ENCODE measurements at regions not wholly inside any gene's neighbourhood (a gene's known extent, or its start where the extent isn't known, plus 50 kb on each side); places are given as distances from the start of the nearest gene placed in this dataset.
"Not testable (repeated sequence)": the region's sequence is repeated elsewhere in the genome, so short reads cannot be mapped to it uniquely, and the experiment has no call there.

DNA sequence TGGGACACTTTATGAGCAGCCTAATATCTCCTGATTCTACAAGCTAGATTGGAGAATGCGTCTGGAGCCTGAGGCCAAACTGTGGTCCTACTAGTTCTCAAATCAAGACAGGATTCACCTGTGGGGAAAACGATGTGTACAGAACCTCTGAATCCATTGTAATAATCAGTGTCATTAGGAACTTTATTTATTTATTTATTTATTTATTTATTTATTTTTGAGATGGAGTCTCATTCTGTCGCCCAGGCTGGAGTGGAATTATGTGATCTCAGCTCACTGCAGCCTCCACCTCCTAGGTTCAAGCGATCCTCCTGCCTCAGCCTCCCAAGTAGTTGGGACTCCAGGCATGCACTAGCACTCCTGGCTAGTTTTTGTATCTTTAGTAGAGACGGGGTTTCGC lies 52.6 kb upstream of the KIF26B start:
- H3K9ac ChIP-seq (ENCODE audit: low read depth in 1 of 2, low read length in 2 of 2); H3K36me3 ChIP-seq (ENCODE audit: control insufficient read depth in 1 of 2, insufficient read depth in 2 of 2, low read length in 2 of 2); H3K4me3 ChIP-seq (ENCODE audit: low read depth in 1 of 2, low read length in 2 of 2); H3K4me1 ChIP-seq (ENCODE audit: control insufficient read depth in 1 of 2, insufficient read depth in 2 of 2, low read length in 2 of 2); H3K27ac ChIP-seq (ENCODE audit: low read depth, low read length); H3K27me3 ChIP-seq (ENCODE audit: control insufficient read depth in 1 of 2, insufficient read depth in 2 of 2, low read length in 2 of 2); H3K9me3 ChIP-seq (ENCODE audit: control insufficient read depth in 1 of 2, low read length in 2 of 2): not testable (repeated sequence)

DNA sequence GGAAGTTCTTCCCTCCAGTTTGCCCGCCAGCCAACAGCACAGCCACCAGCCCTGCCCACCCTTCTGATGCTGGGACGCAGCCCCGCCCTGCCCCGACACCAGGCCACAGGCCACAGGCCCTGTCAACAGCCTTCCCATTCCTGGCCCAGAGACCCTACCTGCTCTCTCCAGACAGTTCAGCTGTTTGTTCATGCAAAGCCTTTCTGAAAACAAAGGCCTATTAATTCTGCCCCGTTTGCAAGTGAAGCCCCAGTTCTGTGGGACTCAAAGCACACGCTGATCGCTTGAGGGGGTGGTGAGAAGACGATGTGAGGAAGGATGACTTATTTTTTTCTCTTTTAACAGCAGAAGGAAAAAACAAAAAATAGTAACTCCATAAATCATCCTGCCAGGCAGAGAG lies 55.4 kb upstream of the KIF26B start:
- no peak overlapping the region for H3K9ac ChIP-seq (ENCODE audit: low read depth in 1 of 2, low read length in 2 of 2)
- no peaks in the 10 kb centered on the region for H3K9me3 ChIP-seq (ENCODE audit: control insufficient read depth in 1 of 2, low read length in 2 of 2)
- H3K36me3 ChIP-seq (ENCODE audit: control insufficient read depth in 1 of 2, insufficient read depth in 2 of 2, low read length in 2 of 2) = no peaks in the 10 kb centered on the region
- H3K4me3 ChIP-seq (ENCODE audit: low read depth in 1 of 2, low read length in 2 of 2) = no peak overlapping the region
- H3K27ac ChIP-seq (ENCODE audit: low read depth, low read length) = no peak overlapping the region
- H3K4me1 ChIP-seq (ENCODE audit: control insufficient read depth in 1 of 2, insufficient read depth in 2 of 2, low read length in 2 of 2) = no peaks in the 10 kb centered on the region
- H3K27me3 ChIP-seq (ENCODE audit: control insufficient read depth in 1 of 2, insufficient read depth in 2 of 2, low read length in 2 of 2) = no peaks in the 10 kb centered on the region

DNA sequence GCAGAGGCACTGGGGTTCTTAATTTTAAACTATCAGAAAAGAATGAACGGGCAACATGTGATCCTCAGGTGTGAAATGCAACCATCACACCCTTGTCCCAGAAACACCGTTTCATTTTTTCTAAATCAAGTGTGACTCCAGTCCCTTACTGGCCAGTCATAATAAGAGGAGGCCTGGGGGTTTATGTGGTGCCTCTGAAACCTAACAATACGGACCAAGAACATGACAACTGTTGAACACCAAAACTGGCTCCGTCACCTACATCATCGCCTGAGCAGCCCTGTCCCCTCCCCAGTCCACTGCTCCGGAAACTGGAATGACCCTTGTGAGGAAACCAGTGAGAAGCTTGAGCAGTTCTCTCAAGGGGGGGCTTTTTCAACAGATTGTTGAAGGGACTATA lies 55.9 kb upstream of the KIF26B start:
- H3K4me3 ChIP-seq (ENCODE audit: low read depth in 1 of 2, low read length in 2 of 2) = no peak overlapping the region
- no peaks in the 10 kb centered on the region for H3K9me3 ChIP-seq (ENCODE audit: control insufficient read depth in 1 of 2, low read length in 2 of 2)
- no peak overlapping the region for H3K27ac ChIP-seq (ENCODE audit: low read depth, low read length)
- no peaks in the 10 kb centered on the region for H3K27me3 ChIP-seq (ENCODE audit: control insufficient read depth in 1 of 2, insufficient read depth in 2 of 2, low read length in 2 of 2)
- no peak overlapping the region for H3K9ac ChIP-seq (ENCODE audit: low read depth in 1 of 2, low read length in 2 of 2)
- H3K4me1 ChIP-seq (ENCODE audit: control insufficient read depth in 1 of 2, insufficient read depth in 2 of 2, low read length in 2 of 2) = no peaks in the 10 kb centered on the region
- H3K36me3 ChIP-seq (ENCODE audit: control insufficient read depth in 1 of 2, insufficient read depth in 2 of 2, low read length in 2 of 2) = no peaks in the 10 kb centered on the region

DNA sequence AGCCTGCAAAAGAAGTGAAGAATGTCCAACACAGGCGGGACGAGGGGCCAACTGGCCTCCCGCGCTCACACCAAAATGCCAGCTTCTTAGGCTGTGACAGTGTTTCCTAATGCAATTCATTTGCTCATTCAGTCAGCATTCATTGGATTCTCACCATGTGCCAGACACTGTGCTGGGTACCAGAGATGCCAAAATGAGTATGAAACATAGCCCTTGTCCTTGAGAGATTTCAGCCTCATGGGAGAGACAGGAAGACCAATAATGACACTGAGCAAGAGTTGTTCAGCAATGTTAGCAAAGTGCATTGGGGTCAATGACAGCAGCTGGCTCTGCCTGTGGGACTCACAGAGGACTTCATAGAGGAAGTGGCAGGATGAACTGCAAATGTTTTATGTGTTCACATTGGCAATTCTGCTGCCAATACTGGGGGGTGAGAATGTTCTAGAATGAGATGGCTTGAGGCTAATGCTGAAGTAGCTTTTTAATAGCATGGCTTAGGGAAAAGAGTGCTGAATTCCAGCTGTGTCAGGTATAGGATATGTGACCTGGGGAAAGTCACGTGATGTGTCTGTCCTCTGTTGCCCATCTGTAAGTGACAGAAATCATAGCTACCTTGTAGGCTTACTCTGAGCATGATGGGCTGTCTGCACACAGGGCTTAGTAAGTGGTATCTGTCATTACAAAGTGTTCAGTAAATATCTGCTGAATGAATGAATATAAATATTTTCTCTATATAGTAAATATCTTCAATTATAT lies 58.3 kb upstream of the KIF26B start:
- Histone ChIP-seq H3K9me3 (ENCODE audit: control insufficient read depth in 1 of 2, low read length in 2 of 2) (no peaks in the 10 kb centered on the region), H3K4me3 (ENCODE audit: low read depth in 1 of 2, low read length in 2 of 2) (no peak overlapping the region), H3K4me1 (ENCODE audit: control insufficient read depth in 1 of 2, insufficient read depth in 2 of 2, low read length in 2 of 2) (no peaks in the 10 kb centered on the region), H3K27me3 (ENCODE audit: control insufficient read depth in 1 of 2, insufficient read depth in 2 of 2, low read length in 2 of 2) (no peaks in the 10 kb centered on the region), H3K27ac (ENCODE audit: low read depth, low read length) (no peak overlapping the region), H3K36me3 (ENCODE audit: control insufficient read depth in 1 of 2, insufficient read depth in 2 of 2, low read length in 2 of 2) (no peaks in the 10 kb centered on the region), H3K9ac (ENCODE audit: low read depth in 1 of 2, low read length in 2 of 2) (no peak overlapping the region)

GRCh38 chr1:245095903-245096302 lies 58.9 kb upstream of the KIF26B start:
- Histone ChIP-seq H3K9ac (ENCODE audit: low read depth in 1 of 2, low read length in 2 of 2) (no peak overlapping the region), H3K9me3 (ENCODE audit: control insufficient read depth in 1 of 2, low read length in 2 of 2) (no peaks in the 10 kb centered on the region), H3K4me3 (ENCODE audit: low read depth in 1 of 2, low read length in 2 of 2) (no peak overlapping the region), H3K27me3 (ENCODE audit: control insufficient read depth in 1 of 2, insufficient read depth in 2 of 2, low read length in 2 of 2) (no peaks in the 10 kb centered on the region), H3K36me3 (ENCODE audit: control insufficient read depth in 1 of 2, insufficient read depth in 2 of 2, low read length in 2 of 2) (no peaks in the 10 kb centered on the region), H3K27ac (ENCODE audit: low read depth, low read length) (no peak overlapping the region), H3K4me1 (ENCODE audit: control insufficient read depth in 1 of 2, insufficient read depth in 2 of 2, low read length in 2 of 2) (no peaks in the 10 kb centered on the region)

- H3K36me3 ChIP-seq (ENCODE audit: control insufficient read depth in 1 of 2, insufficient read depth in 2 of 2, low read length in 2 of 2) = no peaks in the 10 kb centered on the region
- H3K4me1 ChIP-seq (ENCODE audit: control insufficient read depth in 1 of 2, insufficient read depth in 2 of 2, low read length in 2 of 2) = no peaks in the 10 kb centered on the region
- no peaks in the 10 kb centered on the region for H3K9me3 ChIP-seq (ENCODE audit: control insufficient read depth in 1 of 2, low read length in 2 of 2)
- H3K9ac ChIP-seq (ENCODE audit: low read depth in 1 of 2, low read length in 2 of 2) = no peak overlapping the region
- H3K27me3 ChIP-seq (ENCODE audit: control insufficient read depth in 1 of 2, insufficient read depth in 2 of 2, low read length in 2 of 2) = no peaks in the 10 kb centered on the region
- no peak overlapping the region for H3K27ac ChIP-seq (ENCODE audit: low read depth, low read length)
- no peak overlapping the region for H3K4me3 ChIP-seq (ENCODE audit: low read depth in 1 of 2, low read length in 2 of 2)
Measured at GRCh38 chr1:245094954-245095353, 59.8 kb upstream of the KIF26B start.

DNA sequence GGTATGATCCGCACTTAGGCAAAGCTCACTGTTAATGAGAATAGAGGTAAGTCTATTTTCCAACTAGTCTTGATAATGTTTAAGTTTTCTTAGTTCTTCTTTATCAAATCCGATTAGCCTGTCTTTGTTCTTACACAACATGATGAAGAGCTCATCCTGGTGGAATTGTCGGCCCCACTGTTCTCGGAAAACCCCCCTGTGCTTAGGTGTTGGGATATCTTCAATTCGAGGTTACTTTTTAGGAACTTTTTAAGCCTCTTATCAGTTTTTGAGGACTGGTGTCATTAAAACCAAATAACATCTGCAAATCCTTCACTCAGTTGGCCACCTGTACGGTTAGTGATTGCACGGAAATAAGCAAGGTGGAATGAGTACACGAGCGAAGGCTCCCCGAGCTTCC lies 60.7 kb upstream of the KIF26B start:
- no peaks in the 10 kb centered on the region for H3K4me1 ChIP-seq (ENCODE audit: control insufficient read depth in 1 of 2, insufficient read depth in 2 of 2, low read length in 2 of 2)
- no peak overlapping the region for H3K4me3 ChIP-seq (ENCODE audit: low read depth in 1 of 2, low read length in 2 of 2)
- H3K36me3 ChIP-seq (ENCODE audit: control insufficient read depth in 1 of 2, insufficient read depth in 2 of 2, low read length in 2 of 2) = no peaks in the 10 kb centered on the region
- H3K27ac ChIP-seq (ENCODE audit: low read depth, low read length) = no peak overlapping the region
- no peak overlapping the region for H3K9ac ChIP-seq (ENCODE audit: low read depth in 1 of 2, low read length in 2 of 2)
- no peaks in the 10 kb centered on the region for H3K9me3 ChIP-seq (ENCODE audit: control insufficient read depth in 1 of 2, low read length in 2 of 2)
- H3K27me3 ChIP-seq (ENCODE audit: control insufficient read depth in 1 of 2, insufficient read depth in 2 of 2, low read length in 2 of 2) = no peaks in the 10 kb centered on the region

DNA sequence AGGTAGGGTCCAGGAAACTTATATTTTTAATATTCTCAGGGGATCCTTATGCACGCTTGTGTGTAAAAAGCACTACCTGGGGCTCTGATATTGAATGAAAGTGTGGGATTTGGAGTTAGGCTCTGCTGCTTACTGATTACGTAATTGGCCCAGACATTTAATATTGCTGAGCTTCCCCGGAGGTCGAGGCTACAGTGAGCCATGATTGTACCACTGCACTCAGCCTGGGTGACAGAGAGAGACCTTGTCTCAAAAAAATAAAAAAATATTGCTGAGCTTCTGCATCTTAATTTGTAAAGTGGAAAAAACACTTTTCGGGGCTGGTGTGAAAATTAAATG lies 62.2 kb upstream of the KIF26B start:
- Histone ChIP-seq H3K36me3 (ENCODE audit: control insufficient read depth in 1 of 2, insufficient read depth in 2 of 2, low read length in 2 of 2) (no peaks in the 10 kb centered on the region), H3K9ac (ENCODE audit: low read depth in 1 of 2, low read length in 2 of 2) (no peak overlapping the region), H3K27me3 (ENCODE audit: control insufficient read depth in 1 of 2, insufficient read depth in 2 of 2, low read length in 2 of 2) (no peaks in the 10 kb centered on the region), H3K27ac (ENCODE audit: low read depth, low read length) (no peak overlapping the region), H3K9me3 (ENCODE audit: control insufficient read depth in 1 of 2, low read length in 2 of 2) (no peaks in the 10 kb centered on the region), H3K4me1 (ENCODE audit: control insufficient read depth in 1 of 2, insufficient read depth in 2 of 2, low read length in 2 of 2) (no peaks in the 10 kb centered on the region), H3K4me3 (ENCODE audit: low read depth in 1 of 2, low read length in 2 of 2) (no peak overlapping the region)

- no peaks in the 10 kb centered on the region for H3K36me3 ChIP-seq (ENCODE audit: control insufficient read depth in 1 of 2, insufficient read depth in 2 of 2, low read length in 2 of 2)
- no peak overlapping the region for H3K4me3 ChIP-seq (ENCODE audit: low read depth in 1 of 2, low read length in 2 of 2)
- H3K4me1 ChIP-seq (ENCODE audit: control insufficient read depth in 1 of 2, insufficient read depth in 2 of 2, low read length in 2 of 2) = no peaks in the 10 kb centered on the region
- H3K27ac ChIP-seq (ENCODE audit: low read depth, low read length) = no peak overlapping the region
- H3K9me3 ChIP-seq (ENCODE audit: control insufficient read depth in 1 of 2, low read length in 2 of 2) = no peaks in the 10 kb centered on the region
- H3K27me3 ChIP-seq (ENCODE audit: control insufficient read depth in 1 of 2, insufficient read depth in 2 of 2, low read length in 2 of 2) = no peaks in the 10 kb centered on the region
- H3K9ac ChIP-seq (ENCODE audit: low read depth in 1 of 2, low read length in 2 of 2) = no peak overlapping the region
Measured at GRCh38 chr1:245091818-245092637, 62.8 kb upstream of the KIF26B start.

- H3K36me3 ChIP-seq (ENCODE audit: control insufficient read depth in 1 of 2, insufficient read depth in 2 of 2, low read length in 2 of 2) = no peaks in the 10 kb centered on the region
- H3K27ac ChIP-seq (ENCODE audit: low read depth, low read length) = no peak overlapping the region
- H3K4me3 ChIP-seq (ENCODE audit: low read depth in 1 of 2, low read length in 2 of 2) = no peak overlapping the region
- no peak overlapping the region for H3K9ac ChIP-seq (ENCODE audit: low read depth in 1 of 2, low read length in 2 of 2)
- no peaks in the 10 kb centered on the region for H3K4me1 ChIP-seq (ENCODE audit: control insufficient read depth in 1 of 2, insufficient read depth in 2 of 2, low read length in 2 of 2)
- H3K27me3 ChIP-seq (ENCODE audit: control insufficient read depth in 1 of 2, insufficient read depth in 2 of 2, low read length in 2 of 2) = no peaks in the 10 kb centered on the region
- no peaks in the 10 kb centered on the region for H3K9me3 ChIP-seq (ENCODE audit: control insufficient read depth in 1 of 2, low read length in 2 of 2)
Measured at GRCh38 chr1:245091171-245091621, 63.6 kb upstream of the KIF26B start.
